GM12875 (cell line): ENCODE measurements at regions not wholly inside any gene's neighbourhood (a gene's known extent, or its start where the extent isn't known, plus 50 kb on each side); places are given as distances from the start of the nearest gene placed in this dataset.

Source experiments
- H3K4me3 ChIP-seq: one replicate; pipeline ENCODE4 v1.5.1; 2011; ENCODE audit warnings: low read depth, low read length, control low read depth
- TF ChIP-seq, protein P1 (sequence below): IDR thresholded peaks from 2 replicates; pipeline ENCODE4 v1.5.1; 2011; ENCODE audit warnings: low read depth, mild to moderate bottlenecking, control low read depth, inconsistent platforms, low read length, moderate library complexity, borderline replicate concordance; ENCODE audit not compliant: insufficient read depth

DNA sequence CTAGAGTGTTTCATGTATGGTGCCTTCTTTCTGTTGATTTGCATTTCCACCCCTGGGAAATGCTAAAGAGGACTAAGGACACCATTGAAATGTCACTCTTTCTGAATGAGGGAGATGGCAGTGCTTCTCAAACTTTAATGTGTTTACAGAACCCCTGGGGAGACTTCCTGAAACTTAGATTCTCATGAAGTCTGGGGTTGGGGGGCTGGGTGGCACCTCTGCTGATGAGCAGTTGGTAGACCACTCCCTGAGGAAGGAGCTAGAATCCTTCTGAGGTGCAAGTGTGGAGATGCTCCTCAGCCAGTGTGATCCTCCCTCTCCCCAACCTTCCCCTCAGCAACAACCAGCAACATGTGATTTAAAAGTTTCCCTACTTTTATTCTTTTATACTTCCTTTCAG is 546.8 kb downstream of the LRRC70 start:
- TF ChIP-seq, protein P1, sequence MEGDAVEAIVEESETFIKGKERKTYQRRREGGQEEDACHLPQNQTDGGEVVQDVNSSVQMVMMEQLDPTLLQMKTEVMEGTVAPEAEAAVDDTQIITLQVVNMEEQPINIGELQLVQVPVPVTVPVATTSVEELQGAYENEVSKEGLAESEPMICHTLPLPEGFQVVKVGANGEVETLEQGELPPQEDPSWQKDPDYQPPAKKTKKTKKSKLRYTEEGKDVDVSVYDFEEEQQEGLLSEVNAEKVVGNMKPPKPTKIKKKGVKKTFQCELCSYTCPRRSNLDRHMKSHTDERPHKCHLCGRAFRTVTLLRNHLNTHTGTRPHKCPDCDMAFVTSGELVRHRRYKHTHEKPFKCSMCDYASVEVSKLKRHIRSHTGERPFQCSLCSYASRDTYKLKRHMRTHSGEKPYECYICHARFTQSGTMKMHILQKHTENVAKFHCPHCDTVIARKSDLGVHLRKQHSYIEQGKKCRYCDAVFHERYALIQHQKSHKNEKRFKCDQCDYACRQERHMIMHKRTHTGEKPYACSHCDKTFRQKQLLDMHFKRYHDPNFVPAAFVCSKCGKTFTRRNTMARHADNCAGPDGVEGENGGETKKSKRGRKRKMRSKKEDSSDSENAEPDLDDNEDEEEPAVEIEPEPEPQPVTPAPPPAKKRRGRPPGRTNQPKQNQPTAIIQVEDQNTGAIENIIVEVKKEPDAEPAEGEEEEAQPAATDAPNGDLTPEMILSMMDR = no peak
- no peak overlapping the region for H3K4me3 ChIP-seq

DNA sequence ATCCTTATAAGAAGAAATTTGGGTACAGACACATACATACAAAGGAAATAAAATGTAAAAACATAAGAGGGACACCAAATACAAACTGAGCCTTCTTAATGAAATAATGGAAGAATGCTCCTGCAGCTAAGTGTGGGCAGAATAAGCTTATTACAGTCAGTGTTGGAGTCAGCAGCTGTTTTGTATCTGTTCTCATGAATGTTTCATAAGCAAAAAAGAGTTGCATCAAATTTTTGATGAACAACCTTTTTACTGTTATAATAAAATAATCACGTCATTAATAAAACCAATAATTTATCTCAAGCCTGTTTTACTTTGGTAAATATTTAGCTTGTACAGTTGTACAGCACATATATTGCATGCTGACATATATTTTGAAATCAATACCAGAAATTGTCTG is 545.6 kb downstream of the LRRC70 start:
- H3K4me3 ChIP-seq = no peak overlapping the region
- TF ChIP-seq, protein P1 = no peak

DNA sequence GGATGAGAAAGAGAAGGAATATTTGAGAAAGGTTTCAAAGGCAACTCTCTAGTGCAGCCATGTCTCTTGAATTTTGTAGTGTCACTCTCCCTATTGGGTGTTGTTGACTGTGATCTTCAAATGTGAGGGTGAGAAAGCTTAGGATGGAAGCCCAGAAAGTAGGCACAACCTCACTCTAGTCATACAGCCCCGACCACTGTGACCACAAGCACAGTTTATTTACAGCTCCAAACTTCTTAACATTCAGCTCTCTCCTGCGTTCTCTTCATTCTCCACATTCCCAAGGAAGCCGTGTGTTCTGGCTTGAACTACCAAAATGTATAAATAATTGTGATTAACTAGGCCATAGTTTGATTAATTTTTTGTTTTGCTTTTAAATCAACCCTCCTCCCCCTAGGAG is 542.9 kb downstream of the LRRC70 start:
- TF ChIP-seq, protein P1 = no peak
- H3K4me3 ChIP-seq = no peak overlapping the region

DNA sequence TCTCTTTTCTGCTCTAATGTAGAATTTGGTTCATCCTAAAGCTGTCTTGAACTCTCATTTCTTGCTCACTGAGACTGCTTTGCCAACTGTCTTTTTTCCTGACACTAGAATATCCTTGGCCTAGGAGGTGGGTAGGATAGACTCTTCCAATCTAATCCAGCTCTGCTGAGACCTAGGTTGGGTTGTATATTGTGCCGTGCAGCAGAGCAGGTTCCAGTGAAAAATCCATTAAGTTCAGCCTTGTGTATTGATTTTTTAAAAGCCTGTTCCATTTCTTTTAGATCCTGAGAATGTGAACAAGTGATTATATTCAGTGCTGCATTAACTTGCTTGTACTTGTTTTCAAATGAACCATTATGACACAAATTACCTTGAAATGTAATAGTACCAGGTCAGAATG is 539.6 kb downstream of the LRRC70 start:
- TF ChIP-seq, protein P1 = no peak
- H3K4me3 ChIP-seq = no peak overlapping the region

DNA sequence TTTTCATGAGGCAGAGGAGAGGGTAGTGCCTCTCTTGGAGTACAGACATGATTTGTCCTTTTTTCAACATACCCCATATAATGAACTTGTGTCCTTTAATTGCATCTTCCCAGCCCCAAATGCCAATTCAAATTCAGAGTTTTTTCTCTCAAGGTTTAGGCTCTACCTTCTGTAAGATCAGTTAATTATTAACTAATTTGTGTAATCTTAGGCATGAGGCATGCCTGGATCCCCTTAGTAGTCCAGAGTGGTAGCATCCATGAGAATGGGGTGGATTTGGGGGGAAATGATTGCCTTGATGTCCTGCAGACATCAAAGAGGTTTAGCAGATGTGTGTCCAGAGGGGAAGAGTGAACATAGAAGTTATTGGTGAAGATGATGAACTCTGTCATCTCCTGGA is 533.3 kb downstream of the LRRC70 start:
- H3K4me3 ChIP-seq = no peak overlapping the region
- TF ChIP-seq, protein P1 = no peak

DNA sequence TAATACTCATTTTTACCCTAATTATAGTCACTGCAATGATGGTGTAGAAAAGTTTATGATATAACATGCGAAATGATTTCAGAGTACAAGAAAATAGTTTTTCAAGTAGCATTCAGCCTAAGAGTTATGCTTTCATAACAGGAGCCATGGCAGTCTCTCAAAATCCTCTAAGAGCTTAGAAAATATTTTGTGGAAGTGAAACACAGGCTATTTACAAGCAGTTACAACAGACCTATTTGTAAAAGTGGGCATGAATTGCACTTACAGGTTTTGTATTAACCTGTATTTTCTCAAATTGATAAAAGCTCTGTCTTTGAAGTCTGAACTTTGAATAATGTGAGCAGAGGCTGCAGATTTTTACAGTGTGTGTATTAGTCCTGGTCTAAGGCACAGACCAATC is 523.3 kb downstream of the LRRC70 start:
- H3K4me3 ChIP-seq = no peak overlapping the region
- TF ChIP-seq, protein P1 = no peak

DNA sequence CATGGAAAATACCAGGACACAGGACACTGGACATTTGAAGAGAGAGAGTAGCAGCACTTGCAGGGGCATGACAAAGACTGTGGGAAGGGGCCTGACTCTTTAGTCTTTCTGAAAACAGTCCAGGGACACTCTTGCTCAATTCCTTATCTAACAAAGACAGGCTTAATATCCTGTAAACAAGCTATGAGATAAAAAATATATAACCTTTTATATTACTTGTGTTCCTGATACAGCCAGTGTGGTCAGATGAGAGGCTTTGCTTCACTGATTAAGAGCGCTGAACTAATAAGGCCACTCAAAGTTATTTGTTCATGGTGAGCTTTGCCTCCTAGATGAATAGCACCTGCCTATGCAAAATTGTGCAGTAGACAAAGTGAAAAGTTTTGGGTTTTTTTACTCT is 518.7 kb downstream of the LRRC70 start:
- TF ChIP-seq, protein P1 = no peak
- no peak overlapping the region for H3K4me3 ChIP-seq
